ENCODE measurements at regions not wholly inside any gene's neighbourhood (a gene's known extent, or its start where the extent isn't known, plus 50 kb on each side); places are given as distances from the start of the nearest gene placed in this dataset.

- peak in 1 of 2 donors; percentile 4 for DNase-seq (ENCODE audit: low read depth in 2 of 2)
- Histone ChIP-seq H4K20me1 (ENCODE audit: control insufficient read depth, extremely low read depth, insufficient read depth, low read length) (no peaks in the 10 kb centered on the region), H3K4me3 (replicated peaks in 1 of 4; ENCODE audit: control extremely low read depth in 1 of 4, insufficient read depth in 1 of 4, low read depth in 3 of 4, low read length in 4 of 4) (no peak overlapping the region), H3K79me2 (ENCODE audit: control insufficient read depth, insufficient read depth, low read length) (no peaks in the 10 kb centered on the region), H3K27ac (ENCODE audit: insufficient read depth, low read length) (no peak overlapping the region), H3K4me1 (ENCODE audit: control insufficient read depth, extremely low read depth, insufficient read depth, low read length) (no peaks in the 10 kb centered on the region), H3K27me3 (ENCODE audit: control insufficient read depth, insufficient read depth, low read length) (no peaks in the 10 kb centered on the region), H3K36me3 (ENCODE audit: control insufficient read depth, insufficient read depth, low read length) (no peaks in the 10 kb centered on the region), H3K9me3 (ENCODE audit: control insufficient read depth, insufficient read depth, low read depth, low read length) (no peaks in the 10 kb centered on the region), H3K4me2 (ENCODE audit: extremely low read depth, insufficient read depth, low read length) (no peak overlapping the region), H2AFZ (ENCODE audit: low read length) (no peak overlapping the region), H3K9ac (ENCODE audit: insufficient read depth, low read length) (no peak overlapping the region)
- TF ChIP-seq CTCF (conservative IDR thresholded peaks at IDR 0.05 in 1 of 2, IDR thresholded peaks at IDR 0.05 in 1 of 2; ENCODE audit: low read depth in 1 of 2, low read length in 2 of 2) (no peak), EZH2 (IDR thresholded peaks at IDR 0.05; ENCODE audit: low read length, missing control alignments) (no peak)
Observed at GRCh38 chr18:60861575-60861974, 471.7 kb upstream of the CDH20 start.

GRCh38 chr18:60862988-60863387 lies 470.2 kb upstream of the CDH20 start:
- Histone ChIP-seq H3K4me2 (ENCODE audit: extremely low read depth, insufficient read depth, low read length) (no peak overlapping the region), H3K79me2 (ENCODE audit: control insufficient read depth, insufficient read depth, low read length) (no peaks in the 10 kb centered on the region), H4K20me1 (ENCODE audit: control insufficient read depth, extremely low read depth, insufficient read depth, low read length) (no peaks in the 10 kb centered on the region), H3K9ac (ENCODE audit: insufficient read depth, low read length) (no peak overlapping the region), H2AFZ (ENCODE audit: low read length) (no peak overlapping the region), H3K4me1 (ENCODE audit: control insufficient read depth, extremely low read depth, insufficient read depth, low read length) (no peaks in the 10 kb centered on the region), H3K9me3 (ENCODE audit: control insufficient read depth, insufficient read depth, low read depth, low read length) (no peaks in the 10 kb centered on the region), H3K4me3 (replicated peaks in 1 of 4; ENCODE audit: control extremely low read depth in 1 of 4, insufficient read depth in 1 of 4, low read depth in 3 of 4, low read length in 4 of 4) (no peak overlapping the region), H3K36me3 (ENCODE audit: control insufficient read depth, insufficient read depth, low read length) (no peaks in the 10 kb centered on the region), H3K27me3 (ENCODE audit: control insufficient read depth, insufficient read depth, low read length) (no peaks in the 10 kb centered on the region), H3K27ac (ENCODE audit: insufficient read depth, low read length) (no peak overlapping the region)
- no peak for TF ChIP-seq CTCF (conservative IDR thresholded peaks at IDR 0.05 in 1 of 2, IDR thresholded peaks at IDR 0.05 in 1 of 2; ENCODE audit: low read depth in 1 of 2, low read length in 2 of 2)
- TF ChIP-seq EZH2 (IDR thresholded peaks at IDR 0.05; ENCODE audit: low read length, missing control alignments): no peak
- no peak for DNase-seq (ENCODE audit: low read depth in 2 of 2)

- no peak overlapping the region for H2AFZ ChIP-seq (ENCODE audit: low read length)
- no peak overlapping the region for H3K4me2 ChIP-seq (ENCODE audit: extremely low read depth, insufficient read depth, low read length)
- no peak overlapping the region for H3K27ac ChIP-seq (ENCODE audit: insufficient read depth, low read length)
- H3K9me3 ChIP-seq (ENCODE audit: control insufficient read depth, insufficient read depth, low read depth, low read length): no peaks in the 10 kb centered on the region
- no peaks in the 10 kb centered on the region for H3K4me1 ChIP-seq (ENCODE audit: control insufficient read depth, extremely low read depth, insufficient read depth, low read length)
- no peaks in the 10 kb centered on the region for H3K27me3 ChIP-seq (ENCODE audit: control insufficient read depth, insufficient read depth, low read length)
- no peak overlapping the region for H3K9ac ChIP-seq (ENCODE audit: insufficient read depth, low read length)
- H3K4me3 ChIP-seq (replicated peaks in 1 of 4; ENCODE audit: control extremely low read depth in 1 of 4, insufficient read depth in 1 of 4, low read depth in 3 of 4, low read length in 4 of 4): no peak overlapping the region
- no peaks in the 10 kb centered on the region for H3K36me3 ChIP-seq (ENCODE audit: control insufficient read depth, insufficient read depth, low read length)
- DNase-seq (ENCODE audit: low read depth in 2 of 2): no peak
- no peaks in the 10 kb centered on the region for H4K20me1 ChIP-seq (ENCODE audit: control insufficient read depth, extremely low read depth, insufficient read depth, low read length)
- H3K79me2 ChIP-seq (ENCODE audit: control insufficient read depth, insufficient read depth, low read length): no peaks in the 10 kb centered on the region
- TF ChIP-seq CTCF (conservative IDR thresholded peaks at IDR 0.05 in 1 of 2, IDR thresholded peaks at IDR 0.05 in 1 of 2; ENCODE audit: low read depth in 1 of 2, low read length in 2 of 2) (no peak), EZH2 (IDR thresholded peaks at IDR 0.05; ENCODE audit: low read length, missing control alignments) (no peak)
Observed at GRCh38 chr18:60865801-60866200, 467.4 kb upstream of the CDH20 start.

Data from fibroblast of lung (primary cell).